Activated naive CD4-positive, alpha-beta T cell (primary cell): ENCODE measurements at regions not wholly inside any gene's neighbourhood (a gene's known extent, or its start where the extent isn't known, plus 50 kb on each side); places are given as distances from the start of the nearest gene placed in this dataset.

Experiments used
- DNase-seq, 4 experiments: peaks; one replicate each; lab custom pipeline; 2025; lab: John Stamatoyannopoulos, UW

DNA sequence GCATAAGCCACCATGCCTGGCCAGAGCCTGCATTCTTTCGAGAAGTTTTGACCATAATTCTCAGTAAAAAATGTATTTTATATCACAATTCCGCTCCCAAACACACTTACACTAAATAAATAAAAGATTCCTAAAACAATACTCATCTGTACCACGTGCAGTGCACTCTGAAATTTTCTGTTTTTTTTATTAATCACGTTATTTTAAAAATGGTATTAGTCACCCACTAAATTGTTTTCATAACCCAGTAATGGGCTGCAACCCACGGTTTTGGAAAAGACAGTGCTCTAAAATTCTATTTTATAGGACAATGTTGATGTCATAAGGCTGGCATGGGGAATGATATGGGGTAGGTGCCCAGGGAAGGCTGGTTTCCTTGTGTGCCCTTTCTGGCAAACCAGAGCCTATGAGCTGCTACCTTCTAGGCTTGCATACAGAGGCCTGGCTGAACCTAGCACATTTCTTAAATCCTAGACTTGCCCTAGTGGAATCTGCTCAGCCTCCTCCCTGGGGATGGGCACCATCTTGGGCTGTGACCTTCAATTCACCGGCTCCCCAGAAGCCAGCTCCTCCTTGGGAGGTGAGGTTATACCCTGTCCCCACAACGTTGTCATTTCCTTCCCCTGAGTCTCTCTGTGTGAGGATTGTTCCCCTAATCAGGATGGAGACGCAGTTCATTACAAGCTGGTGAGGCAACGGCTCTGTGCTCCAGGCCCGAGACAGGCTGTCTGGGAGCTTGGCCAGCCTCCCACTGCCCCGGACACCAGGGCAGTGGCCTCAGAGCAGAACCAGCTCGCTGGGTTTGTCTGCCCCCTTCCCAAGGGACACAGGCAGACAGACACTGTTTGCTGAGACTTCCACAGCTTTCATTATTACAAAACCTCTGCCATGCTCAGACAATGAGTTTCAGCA, 116.5 kb upstream of the NAV2 start:
- DNase-seq = no peak

DNA sequence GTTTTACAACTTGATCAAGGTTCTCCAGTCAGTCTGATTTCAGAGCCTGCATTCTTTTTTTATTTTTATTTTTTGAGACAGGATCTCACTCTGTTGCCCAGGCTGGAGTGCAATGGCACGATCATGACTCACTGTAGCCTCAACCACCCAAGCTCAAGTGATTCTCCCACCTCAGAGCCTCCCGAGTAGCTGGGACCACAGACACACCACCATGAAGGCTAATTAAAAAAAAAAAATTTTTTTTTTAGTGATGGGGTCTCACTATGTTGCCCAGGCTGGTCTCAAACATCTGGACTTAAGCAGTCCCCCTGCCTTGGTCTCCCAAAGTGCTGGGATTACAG, 117.2 kb upstream of the NAV2 start:
- no peak for DNase-seq

DNA sequence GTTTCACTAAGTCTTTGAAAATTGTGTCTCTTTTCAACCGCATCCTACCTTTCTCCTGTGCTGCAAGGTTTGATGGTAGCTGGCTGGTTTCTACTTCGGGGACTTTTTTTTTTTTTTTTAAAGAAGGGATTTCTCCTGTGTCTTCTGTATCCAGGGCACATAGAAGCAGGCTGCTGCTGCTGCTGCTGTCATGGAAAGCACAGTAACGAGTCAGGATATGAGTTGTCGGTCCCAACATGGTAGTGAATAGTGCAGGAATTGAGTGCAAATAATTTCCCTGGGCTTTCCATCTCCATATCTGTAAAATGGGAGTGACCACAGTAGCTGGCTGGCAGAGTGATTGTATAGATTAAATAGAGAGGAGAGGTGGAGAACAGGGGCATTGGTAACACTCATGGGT, 118.3 kb upstream of the NAV2 start:
- DNase-seq = no peak

DNA sequence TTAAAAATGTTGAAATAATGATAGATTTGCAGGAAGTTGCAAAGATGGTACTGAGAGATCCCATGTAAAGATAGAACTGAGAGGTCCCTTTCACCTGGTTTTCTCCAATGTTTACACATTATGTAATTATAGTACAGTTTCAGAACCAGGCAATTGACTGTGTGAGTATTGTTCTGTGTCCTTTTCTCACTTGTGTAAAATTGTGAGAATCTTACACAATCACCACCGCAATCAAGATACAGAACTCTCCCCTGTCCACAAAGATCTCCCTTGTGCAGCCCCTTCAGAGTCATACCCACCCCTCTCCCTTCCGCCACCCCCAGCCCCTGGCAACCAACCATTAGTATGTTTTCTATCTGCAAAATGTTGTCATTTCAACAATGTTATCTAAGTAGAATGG, 119.8 kb upstream of the NAV2 start:
- DNase-seq = no peak

DNA sequence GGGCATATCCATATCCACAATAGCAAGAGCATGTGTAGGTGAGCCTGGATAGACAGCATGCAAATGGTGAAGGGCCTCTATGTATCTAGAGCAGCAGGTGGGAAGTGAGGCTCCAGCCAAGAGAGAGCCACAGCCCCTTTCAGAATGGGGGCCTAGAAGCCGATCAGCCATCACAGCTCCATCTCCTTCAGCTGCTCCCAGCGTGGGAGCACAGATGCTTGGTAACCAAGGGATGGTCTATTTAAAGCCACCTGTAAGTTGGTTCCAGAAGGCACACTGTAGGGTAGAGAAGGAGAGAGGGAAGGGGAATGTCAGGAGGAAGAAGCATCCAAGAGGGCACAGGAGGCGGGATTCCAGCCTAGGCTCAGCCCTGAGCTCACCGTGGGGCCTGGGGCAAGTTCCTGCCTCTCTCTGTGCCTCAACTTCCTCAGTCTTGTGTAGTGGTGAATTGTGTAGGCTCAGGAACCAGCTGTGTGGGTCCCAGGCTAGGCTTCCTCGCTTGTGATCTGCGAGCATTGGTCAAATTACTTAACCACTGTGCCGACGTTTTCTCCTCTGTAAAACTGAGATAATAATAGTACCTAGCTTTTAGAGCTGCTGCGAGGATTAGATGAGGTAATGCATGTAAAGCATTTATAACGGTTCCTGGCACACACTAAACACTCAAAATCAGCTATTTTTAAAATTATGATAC, 122.9 kb upstream of the NAV2 start:
- no peak for DNase-seq

DNA sequence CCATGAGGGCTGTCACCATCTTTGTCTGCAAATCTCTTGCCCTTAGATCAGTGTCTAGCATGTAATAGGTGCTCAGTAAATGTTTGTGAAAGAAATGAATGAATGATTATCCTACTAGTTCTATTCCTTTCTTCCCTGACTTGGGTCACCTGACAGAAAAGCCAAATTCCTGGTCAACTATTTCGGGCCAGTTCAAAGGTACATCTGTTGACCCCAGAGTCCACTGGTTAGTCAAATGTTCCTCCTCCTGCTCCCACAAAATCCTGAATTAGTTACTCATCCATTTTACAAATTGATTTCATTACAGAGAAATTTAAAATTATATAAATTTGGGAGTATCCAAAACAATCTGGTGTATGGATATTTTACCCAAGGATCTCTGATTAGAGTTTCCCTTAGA, 124.7 kb upstream of the NAV2 start:
- no peak for DNase-seq

DNA sequence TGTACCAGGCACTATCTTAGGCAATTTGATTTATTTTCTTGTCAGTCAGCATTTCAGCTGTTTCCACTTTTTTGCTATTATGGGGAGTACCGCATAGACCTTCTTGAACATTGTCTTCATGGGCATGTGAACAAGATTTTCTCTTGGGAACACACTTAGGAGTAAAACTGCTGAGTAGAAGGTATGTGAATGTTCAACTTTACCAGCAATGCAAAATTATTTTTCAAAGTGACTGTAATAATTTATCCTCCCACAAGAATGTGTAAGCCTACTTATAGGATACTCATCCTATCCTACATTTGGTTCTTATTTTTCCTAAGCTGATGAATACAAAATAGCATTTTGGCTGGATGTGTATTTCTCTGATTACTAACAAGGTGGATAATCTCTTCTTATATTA, 132.0 kb upstream of the NAV2 start:
- no peak for DNase-seq

DNA sequence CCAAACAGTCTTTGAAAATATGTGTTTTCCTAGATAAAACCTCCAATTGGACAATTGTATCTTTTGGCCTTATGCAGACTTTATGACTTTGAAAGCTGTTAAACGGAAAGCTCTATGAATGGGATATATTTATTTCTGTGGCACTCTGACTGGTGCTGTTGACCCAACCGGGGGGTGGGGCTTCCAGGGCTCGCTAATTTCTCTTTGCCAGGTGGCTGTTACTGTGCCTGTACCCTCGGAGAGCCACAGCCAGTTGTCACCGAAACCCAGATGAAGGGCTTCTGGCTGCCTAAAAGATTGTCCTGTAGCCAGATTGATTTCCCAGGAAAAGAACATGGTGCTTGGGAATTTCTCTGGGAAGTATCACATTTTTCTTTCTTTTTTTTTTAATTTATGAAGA, 132.7 kb upstream of the NAV2 start:
- DNase-seq = no peak

DNA sequence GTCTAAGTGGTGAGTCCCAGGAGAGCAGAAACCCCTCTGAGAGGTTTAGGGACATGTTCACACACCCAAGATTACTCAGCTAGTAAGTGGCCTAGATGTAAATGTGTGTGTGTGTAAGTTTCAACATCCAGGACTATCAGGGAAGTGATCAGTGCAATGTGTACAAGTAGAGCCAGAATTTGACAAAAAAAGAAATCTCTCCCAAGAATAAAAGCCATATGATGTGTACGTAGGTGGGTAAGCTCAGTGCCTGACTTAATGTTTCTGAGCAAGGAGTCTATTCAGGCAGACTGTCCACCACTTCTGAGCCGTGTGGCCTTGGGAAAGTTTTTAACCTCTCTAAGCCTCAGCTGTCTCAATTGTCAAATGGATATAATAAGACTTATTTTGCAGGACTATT, 133.8 kb upstream of the NAV2 start:
- DNase-seq = no peak

DNA sequence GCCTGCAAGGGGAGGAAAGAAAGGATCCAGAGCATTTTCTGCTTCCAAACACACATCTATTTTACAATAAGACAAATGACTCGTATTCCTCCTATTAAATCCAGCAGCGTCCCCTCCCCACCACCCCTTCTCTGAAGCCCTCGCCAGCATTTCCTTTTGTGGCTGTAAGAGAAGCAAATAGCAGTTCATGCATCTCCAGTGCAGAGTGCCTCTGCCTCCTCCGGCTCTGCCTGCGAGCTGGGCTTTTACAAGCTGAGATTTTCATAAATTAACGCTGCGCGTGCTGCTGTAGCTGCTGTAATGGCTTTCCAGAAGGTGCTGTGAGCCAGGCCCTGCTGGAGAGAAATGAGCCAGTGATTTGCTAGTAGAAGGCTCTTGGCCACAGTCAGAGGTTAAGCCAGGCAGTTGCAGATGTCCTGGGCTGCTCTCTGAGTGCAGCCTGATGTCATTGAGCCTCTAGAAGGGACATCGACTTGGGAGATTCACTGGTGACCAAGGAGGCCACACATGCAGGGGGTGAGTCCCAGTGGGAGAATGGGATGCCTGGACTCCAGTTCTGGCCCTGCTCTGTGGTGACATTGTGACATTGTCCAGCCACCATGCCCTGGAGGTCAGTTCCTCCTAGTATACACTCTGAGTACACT, 134.5 kb upstream of the NAV2 start:
- DNase-seq = no peak

DNA sequence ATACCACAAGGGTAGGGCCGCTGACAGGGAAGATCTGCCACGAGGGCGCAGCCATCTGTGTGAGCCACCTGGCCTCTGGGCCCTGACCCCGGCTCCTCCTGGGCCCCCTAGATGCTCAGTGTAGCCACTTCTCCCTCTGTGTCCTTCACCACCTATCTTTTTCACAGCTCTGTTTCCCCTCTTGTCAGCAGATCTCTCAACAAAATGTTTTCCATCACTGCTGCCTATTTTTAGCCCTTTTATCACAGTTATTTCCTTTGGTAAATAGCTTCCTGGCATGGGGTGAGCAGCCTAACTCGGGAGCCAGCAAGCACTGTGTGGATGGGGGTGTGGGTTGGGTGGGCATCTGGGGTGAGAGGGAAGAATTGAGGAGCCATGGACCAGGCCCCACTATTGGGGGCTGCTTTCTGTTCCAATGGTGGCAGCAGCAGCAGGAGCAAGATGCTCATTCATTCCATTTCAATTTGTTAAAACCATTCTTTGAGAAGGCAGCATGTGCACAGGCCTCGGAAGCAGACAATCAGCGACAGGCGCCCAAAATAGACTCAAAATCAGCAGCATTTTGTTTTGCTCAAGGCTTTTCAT, 135.2 kb upstream of the NAV2 start:
- no peak for DNase-seq

DNA sequence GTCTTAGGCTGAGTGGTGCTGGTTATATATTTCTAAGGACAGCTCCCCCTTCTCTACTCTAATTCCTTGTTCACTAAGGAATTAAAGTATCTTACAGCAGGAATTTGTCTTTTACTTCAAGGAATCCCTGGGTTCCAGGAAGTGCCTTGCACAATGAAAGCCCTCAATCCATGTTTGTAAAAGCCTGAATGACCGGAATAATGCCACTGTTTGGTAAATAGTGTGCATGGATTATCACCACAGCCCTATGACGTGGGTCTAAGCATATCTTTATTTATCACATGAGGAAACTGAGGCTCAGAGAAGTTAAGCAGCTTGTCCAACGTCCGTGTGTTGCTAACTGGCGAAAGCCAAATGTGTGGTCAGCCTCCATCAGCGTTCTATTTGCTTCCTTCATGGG, 135.7 kb upstream of the NAV2 start:
- no peak for DNase-seq

DNA sequence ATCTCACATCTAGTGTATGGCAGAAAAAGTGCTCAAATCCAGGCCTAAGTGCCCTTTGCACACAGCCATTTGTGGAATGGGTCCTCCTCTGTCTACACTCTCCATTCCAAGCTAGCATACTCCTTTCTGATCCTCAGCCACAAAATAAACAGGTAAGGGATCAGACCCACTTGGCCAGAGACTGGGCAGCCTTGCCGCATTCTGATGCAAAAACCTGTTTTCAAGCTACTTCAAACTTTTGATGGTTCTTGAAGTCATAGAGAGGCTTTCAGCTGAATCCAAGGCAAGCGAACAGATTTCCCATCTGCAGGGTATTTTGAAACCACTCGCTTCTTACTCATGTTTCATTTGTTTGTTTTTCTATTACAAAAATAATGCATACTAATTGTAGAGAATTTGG, 136.6 kb upstream of the NAV2 start:
- DNase-seq = no peak

DNA sequence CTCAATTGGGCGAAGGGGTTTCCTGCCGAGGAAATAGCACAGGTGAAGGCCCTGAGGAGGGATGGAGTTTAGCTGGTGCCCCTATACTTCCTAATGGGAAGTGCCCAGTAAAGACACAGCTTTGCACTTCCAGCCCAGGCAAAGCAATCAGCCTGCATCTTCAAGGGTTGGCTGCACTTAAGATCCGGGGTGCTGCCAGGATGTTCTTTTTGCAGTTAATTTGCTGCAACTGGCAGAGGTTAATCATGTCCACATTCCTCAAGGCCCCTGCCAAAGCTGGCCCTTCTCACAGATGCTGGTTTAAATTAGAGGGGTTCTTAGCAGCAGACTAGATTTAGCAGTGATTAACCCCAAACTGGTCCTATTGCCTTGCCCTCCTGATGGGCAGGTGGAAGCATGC, 137.7 kb upstream of the NAV2 start:
- DNase-seq = no peak

DNA sequence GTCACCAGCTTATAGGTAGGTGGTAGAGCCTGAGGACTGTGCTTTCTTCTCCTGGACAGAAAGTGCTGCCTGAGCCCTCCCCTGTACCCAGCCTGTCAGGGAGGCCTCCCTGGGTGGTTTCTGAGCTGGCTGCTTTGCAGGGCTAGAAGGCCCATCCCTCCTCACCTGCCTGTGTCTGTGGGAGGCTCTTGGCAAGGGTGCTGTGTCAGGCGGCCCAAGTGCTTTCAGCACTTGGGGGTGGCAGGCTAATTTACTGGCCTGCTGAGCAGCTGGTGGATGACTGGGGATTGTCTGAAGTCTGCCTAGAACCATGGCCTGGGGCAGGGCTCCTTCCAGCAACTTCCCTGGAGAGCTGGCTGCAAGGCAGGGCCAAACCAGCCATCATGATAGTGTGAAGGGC, 139.0 kb upstream of the NAV2 start:
- DNase-seq = no peak

DNA sequence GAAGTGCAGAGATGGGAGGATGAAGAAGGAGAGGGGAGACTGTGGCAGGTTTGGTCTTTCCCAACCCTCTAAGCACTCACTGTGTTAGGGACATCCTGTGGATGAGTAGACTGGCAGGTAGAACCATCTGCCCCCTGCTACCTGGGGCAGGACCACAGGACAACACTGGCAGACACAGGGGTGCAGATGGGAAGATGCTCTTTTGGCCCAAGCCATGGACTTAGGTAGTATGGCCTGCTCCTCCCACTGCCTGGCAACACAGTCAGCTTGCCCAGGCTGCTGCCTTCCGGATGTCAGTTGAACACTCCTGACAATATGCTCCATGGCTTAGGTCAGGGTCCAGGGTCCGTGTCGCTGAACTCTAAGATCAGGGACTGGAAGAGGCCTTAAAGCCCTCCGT, 140.7 kb upstream of the NAV2 start:
- DNase-seq = no peak

DNA sequence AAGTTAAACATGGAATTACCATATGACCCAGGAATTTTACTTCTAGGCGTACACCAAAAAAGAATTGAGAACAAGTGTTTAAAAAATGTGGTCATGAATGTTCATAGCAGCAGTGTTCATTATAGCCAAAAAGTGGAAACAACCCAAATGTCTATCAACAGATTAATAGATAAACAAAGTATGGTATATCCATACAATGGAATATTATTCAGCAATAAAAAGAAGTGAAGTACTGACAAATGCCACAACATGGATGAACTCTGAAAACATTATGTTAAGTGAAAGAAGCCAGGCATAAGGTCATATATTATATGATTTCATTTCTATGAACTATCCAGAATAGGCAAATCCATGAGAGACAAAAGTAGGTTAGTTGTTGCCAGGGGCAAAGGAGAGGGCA, 141.7 kb upstream of the NAV2 start:
- DNase-seq = no peak

DNA sequence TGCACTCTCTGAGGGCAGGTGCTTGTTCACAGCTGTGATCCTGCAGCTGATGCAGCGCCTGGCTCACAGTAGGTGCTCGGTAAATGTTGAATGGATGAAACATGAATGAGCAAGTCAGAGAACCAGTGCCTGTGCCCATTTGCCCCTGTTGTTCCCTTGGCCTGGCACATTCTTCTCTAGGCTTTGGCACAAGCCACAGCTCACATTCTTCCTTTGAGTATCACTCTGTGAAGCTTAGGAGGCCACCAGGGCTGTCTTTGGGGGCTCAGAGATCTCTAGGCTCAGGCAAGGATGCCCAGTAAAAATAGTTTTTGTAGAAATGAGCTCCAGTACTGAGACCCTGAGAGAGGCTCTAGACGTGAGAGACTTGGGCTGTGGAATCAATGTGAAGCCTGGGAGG, 144.6 kb upstream of the NAV2 start:
- DNase-seq = no peak

DNA sequence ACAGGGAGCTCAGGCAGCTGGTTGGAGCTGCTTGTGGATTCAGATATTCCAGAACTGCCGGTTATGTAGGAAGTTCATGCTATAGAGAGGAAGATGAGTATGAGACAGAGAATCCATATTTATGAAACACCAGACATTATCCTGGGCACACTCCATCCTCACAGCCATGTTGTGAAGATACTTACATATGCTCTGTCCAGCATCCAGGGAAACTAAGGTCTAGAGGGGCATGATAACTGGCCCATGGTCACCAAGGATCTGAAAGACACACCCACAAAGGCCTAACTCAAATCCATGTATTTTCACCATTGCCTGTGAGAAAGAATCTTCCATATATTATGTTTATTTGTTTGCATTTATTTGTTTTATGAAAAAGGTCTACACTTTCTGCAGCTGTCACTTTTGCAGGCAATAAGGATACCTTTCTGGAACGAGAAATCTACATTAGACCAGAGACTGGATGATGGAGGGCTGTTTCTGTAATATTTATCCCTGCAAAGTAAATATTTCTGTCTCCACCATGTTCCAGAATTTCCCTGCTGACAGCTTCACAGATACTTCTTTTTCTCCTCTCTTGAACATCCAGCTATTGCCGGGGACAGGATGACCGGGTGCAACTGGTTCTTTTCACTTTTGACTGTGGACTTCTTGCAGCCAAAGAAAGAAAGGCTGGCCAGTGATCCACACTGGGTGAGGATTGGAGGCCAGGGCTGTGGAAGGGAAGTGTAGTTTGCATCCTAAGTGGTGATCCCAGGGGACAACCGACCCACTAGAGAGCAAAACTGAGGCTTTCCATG, 145.9 kb upstream of the NAV2 start:
- no peak for DNase-seq

DNA sequence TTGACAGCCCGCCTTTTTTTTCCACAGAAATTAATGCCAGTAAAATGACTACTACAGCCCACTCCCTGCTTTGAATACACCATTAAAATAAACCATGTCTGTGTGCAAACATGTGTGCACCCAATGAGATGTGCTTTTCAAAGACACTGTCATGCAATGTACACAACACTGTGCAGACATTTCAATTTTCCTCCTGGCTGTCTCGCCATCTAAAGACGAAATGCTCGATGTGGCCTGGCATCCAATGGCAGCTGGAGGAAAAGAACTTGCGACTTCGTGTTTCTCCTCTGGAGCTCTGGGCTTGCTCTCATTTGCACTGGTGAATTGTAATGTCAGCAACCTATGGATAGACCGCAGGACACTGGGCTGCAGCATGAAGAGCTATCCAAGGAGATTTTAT, 147.0 kb upstream of the NAV2 start:
- no peak for DNase-seq

DNA sequence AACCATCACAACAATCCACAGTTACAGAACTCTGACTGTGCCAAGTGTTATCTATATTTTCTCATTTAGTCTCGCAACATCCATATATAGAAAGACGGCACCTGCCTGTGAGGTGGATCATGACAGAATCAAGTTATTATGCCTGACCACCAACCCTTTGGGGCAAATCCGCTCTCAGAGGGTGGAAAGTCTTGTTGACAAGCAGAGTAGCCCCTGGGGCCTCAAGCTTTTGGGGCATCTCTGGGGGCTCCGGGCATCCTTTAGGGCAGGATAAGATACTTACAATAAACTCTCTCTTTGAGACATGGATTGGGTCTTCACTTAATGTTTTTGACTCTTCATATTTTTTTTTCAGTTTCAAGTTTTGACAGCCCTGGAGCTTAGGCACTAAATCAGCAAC, 150.5 kb upstream of the NAV2 start:
- no peak for DNase-seq

DNA sequence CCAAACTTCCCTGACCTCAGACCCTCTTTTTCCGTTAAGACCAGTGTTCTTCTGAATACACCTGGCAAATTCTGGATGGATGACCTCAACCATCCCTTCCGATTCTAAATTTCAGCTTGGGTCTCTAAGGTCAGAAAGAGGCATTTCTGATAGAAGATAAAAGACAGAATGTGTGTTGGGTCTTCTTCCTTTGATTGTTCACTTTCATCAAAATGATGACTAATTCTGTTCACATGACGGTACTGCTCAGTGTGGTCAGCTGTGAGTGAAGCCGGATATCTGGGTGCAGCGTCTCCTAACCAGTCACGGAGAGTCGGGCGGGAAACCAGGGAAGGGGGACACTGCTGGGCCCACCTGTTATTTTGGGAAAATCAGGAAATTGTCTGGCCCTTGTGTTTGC, 151.6 kb upstream of the NAV2 start:
- no peak for DNase-seq
